CD4-positive, CD25-positive, alpha-beta regulatory T cell (primary cell): ENCODE measurements at regions not wholly inside any gene's neighbourhood (a gene's known extent, or its start where the extent isn't known, plus 50 kb on each side); places are given as distances from the start of the nearest gene placed in this dataset.

Experiments
- ATAC-seq, 2 donors: fragments of 150-1000 bp; cut with Tn5 transposase; one replicate each; pipeline ENCODE4 v1.10.0; 2021; ENCODE audit warnings: low read depth in 2 of 2, moderate number of reproducible peaks in 2 of 2, moderate library complexity in 1 of 2
- DNase-seq, 3 donors: peaks; one replicate each; pipeline versions ENCODE4 v3.0.0 to v3.0.0-alpha.2; 2012 to 2022; ENCODE audit warnings: mixed read lengths in 1 of 3
- H3K27ac ChIP-seq: one replicate; pipeline ENCODE4 v1.7.0; 2013; ENCODE audit warnings: mild to moderate bottlenecking, low read length; ENCODE audit not compliant: insufficient read depth, poor library complexity, severe bottlenecking
- H3K27me3 ChIP-seq: one replicate; pipeline ENCODE4 v1.7.0; 2013; ENCODE audit warnings: low read length; ENCODE audit not compliant: control insufficient read depth, insufficient read depth
- H3K36me3 ChIP-seq: one replicate; pipeline ENCODE4 v1.7.0; 2013; ENCODE audit warnings: mild to moderate bottlenecking, low read length, moderate library complexity; ENCODE audit not compliant: control insufficient read depth, insufficient read depth
- H3K4me1 ChIP-seq: 2 replicates; pipeline ENCODE4 v1.7.0; 2013; ENCODE audit warnings: mild to moderate bottlenecking, low read length; ENCODE audit not compliant: insufficient read depth, control insufficient read depth, poor library complexity, severe bottlenecking
- H3K4me3 ChIP-seq: one replicate; pipeline ENCODE4 v1.7.0; 2013; ENCODE audit warnings: low read depth, mild to moderate bottlenecking, low read length, moderate library complexity
- H3K9me3 ChIP-seq, 2 experiments: 1 replicate in 1 of 2; 2 replicates in 1 of 2; pipeline ENCODE4 v1.7.0; 2013; ENCODE audit warnings: low read length in 2 of 2, mild to moderate bottlenecking in 1 of 2, moderate library complexity in 1 of 2; ENCODE audit not compliant: control insufficient read depth in 2 of 2
- H3K27ac Mint-ChIP-seq, 3 donors: one replicate each; pipeline ENCODE4 v1.8.0; 2020 to 2022; ENCODE audit warnings: mild to moderate bottlenecking in 3 of 3, mixed read lengths in 3 of 3, moderate library complexity in 2 of 3
- H3K27me3 Mint-ChIP-seq: one replicate; pipeline ENCODE4 v1.8.0; 2022; ENCODE audit warnings: mild to moderate bottlenecking, mixed read lengths
- H3K36me3 Mint-ChIP-seq: one replicate; pipeline ENCODE4 v1.8.0; 2020; ENCODE audit warnings: mixed read lengths
- H3K4me1 Mint-ChIP-seq, 4 donors: one replicate each; pipeline ENCODE4 v1.8.0; 2020 to 2022; ENCODE audit warnings: mixed read lengths in 4 of 4, mild to moderate bottlenecking in 1 of 4
- H3K4me3 Mint-ChIP-seq, 4 donors: one replicate each; pipeline ENCODE4 v1.8.0; 2020 to 2022; ENCODE audit warnings: mild to moderate bottlenecking in 4 of 4, mixed read lengths in 4 of 4, moderate library complexity in 3 of 4
- H3K9me3 Mint-ChIP-seq, 7 donors: one replicate each; pipeline ENCODE4 v1.8.0; 2020 to 2022; ENCODE audit warnings: mixed read lengths in 7 of 7, mild to moderate bottlenecking in 3 of 7, moderate library complexity in 2 of 7

GRCh38 chr7:8908889-8909288 is 475.5 kb downstream of the NXPH1 start:
- ATAC-seq: no peak
- no peaks in the 10 kb centered on the region for H3K4me1 Mint-ChIP-seq
- H3K27ac Mint-ChIP-seq: no peak overlapping the region
- DNase-seq: no peak
- Histone ChIP-seq H3K4me1 (no peaks in the 10 kb centered on the region), H3K27me3 (no peaks in the 10 kb centered on the region), H3K4me3 (no peak overlapping the region), H3K9me3 (peaks cover 0 to 4% of the 10 kb centered on the region in 2 experiments), H3K36me3 (no peaks in the 10 kb centered on the region), H3K27ac (no peak overlapping the region)
- no peaks in the 10 kb centered on the region for H3K36me3 Mint-ChIP-seq
- peaks cover 0 to 5% (median 2%) of the 10 kb centered on the region in 7 donors for H3K9me3 Mint-ChIP-seq
- no peaks in the 10 kb centered on the region for H3K27me3 Mint-ChIP-seq
- no peak overlapping the region for H3K4me3 Mint-ChIP-seq

- no peak overlapping the region for H3K4me3 Mint-ChIP-seq
- H3K9me3 Mint-ChIP-seq: peaks cover 0 to 7% (median 5%) of the 10 kb centered on the region in 7 donors
- H3K36me3 Mint-ChIP-seq: no peaks in the 10 kb centered on the region
Measured at GRCh38 chr7:8913682-8914081, 480.3 kb downstream of the NXPH1 start.

GRCh38 chr7:8921807-8922206 is 488.4 kb downstream of the NXPH1 start:
- H3K27ac ChIP-seq: no peak overlapping the region
- no peaks in the 10 kb centered on the region for H3K4me1 ChIP-seq
- DNase-seq (no peak), ATAC-seq (no peak)
- no peaks in the 10 kb centered on the region for H3K27me3 Mint-ChIP-seq
- peaks cover 0 to 15% (median 3%) of the 10 kb centered on the region in 7 donors for H3K9me3 Mint-ChIP-seq
- no peaks in the 10 kb centered on the region for H3K4me1 Mint-ChIP-seq
- H3K4me3 Mint-ChIP-seq: no peak overlapping the region
- peaks cover 0 to 4% of the 10 kb centered on the region in 2 experiments for H3K9me3 ChIP-seq
- H3K27ac Mint-ChIP-seq: no peak overlapping the region
- no peaks in the 10 kb centered on the region for H3K36me3 ChIP-seq
- no peaks in the 10 kb centered on the region for H3K27me3 ChIP-seq
- no peaks in the 10 kb centered on the region for H3K36me3 Mint-ChIP-seq
- no peak overlapping the region for H3K4me3 ChIP-seq

More at GRCh38 chr7:8913682-8914081, 480.3 kb downstream of the NXPH1 start:
- Histone ChIP-seq H3K4me3 (no peak overlapping the region), H3K27me3 (no peaks in the 10 kb centered on the region), H3K36me3 (no peaks in the 10 kb centered on the region), H3K4me1 (no peaks in the 10 kb centered on the region), H3K27ac (no peak overlapping the region), H3K9me3 (peaks cover 0 to 4% of the 10 kb centered on the region in 2 experiments)
- ATAC-seq (no peak), DNase-seq (no peak)
- H3K4me1 Mint-ChIP-seq: no peaks in the 10 kb centered on the region
- no peak overlapping the region for H3K27ac Mint-ChIP-seq
- H3K27me3 Mint-ChIP-seq: no peaks in the 10 kb centered on the region

- Histone ChIP-seq H3K4me1 (no peaks in the 10 kb centered on the region), H3K27ac (no peak overlapping the region)
- H3K9me3 Mint-ChIP-seq: peaks cover 0 to 15% (median 3%) of the 10 kb centered on the region in 7 donors
Measured at GRCh38 chr7:8922726-8923125, 489.3 kb downstream of the NXPH1 start.

GRCh38 chr7:8923164-8923806 is 489.9 kb downstream of the NXPH1 start:
- no peaks in the 10 kb centered on the region for H3K4me1 Mint-ChIP-seq

More at GRCh38 chr7:8922726-8923125, 489.3 kb downstream of the NXPH1 start:
- no peak for DNase-seq
- Histone ChIP-seq H3K27me3 (no peaks in the 10 kb centered on the region), H3K9me3 (peaks cover 0 to 4% of the 10 kb centered on the region in 2 experiments), H3K4me3 (no peak overlapping the region), H3K36me3 (no peaks in the 10 kb centered on the region)
- H3K27me3 Mint-ChIP-seq: no peaks in the 10 kb centered on the region
- H3K36me3 Mint-ChIP-seq: no peaks in the 10 kb centered on the region
- H3K4me1 Mint-ChIP-seq: no peaks in the 10 kb centered on the region
- H3K4me3 Mint-ChIP-seq: no peak overlapping the region
- no peak for ATAC-seq
- no peak overlapping the region for H3K27ac Mint-ChIP-seq

GRCh38 chr7:8931906-8932646 is 498.7 kb downstream of the NXPH1 start:
- no peak overlapping the region for H3K27ac Mint-ChIP-seq
- H3K27ac ChIP-seq: no peak overlapping the region
- H3K27me3 ChIP-seq: no peaks in the 10 kb centered on the region
- no peaks in the 10 kb centered on the region for H3K4me1 ChIP-seq
- DNase-seq (no peak), ATAC-seq (no peak)
- peaks cover 0 to 8% (median 2%) of the 10 kb centered on the region in 7 donors for H3K9me3 Mint-ChIP-seq
- no peaks in the 10 kb centered on the region for H3K27me3 Mint-ChIP-seq
- no peak overlapping the region for H3K4me3 Mint-ChIP-seq
- no peaks in the 10 kb centered on the region for H3K36me3 ChIP-seq
- H3K4me1 Mint-ChIP-seq: no peaks in the 10 kb centered on the region
- no peaks in the 10 kb centered on the region for H3K9me3 ChIP-seq
- no peak overlapping the region for H3K4me3 ChIP-seq
- no peaks in the 10 kb centered on the region for H3K36me3 Mint-ChIP-seq

More at GRCh38 chr7:8923164-8923806, 489.9 kb downstream of the NXPH1 start:
- no peak overlapping the region for H3K4me3 Mint-ChIP-seq
- Histone ChIP-seq H3K4me3 (no peak overlapping the region), H3K9me3 (peaks cover 0 to 4% of the 10 kb centered on the region in 2 experiments), H3K27ac (no peak overlapping the region), H3K4me1 (no peaks in the 10 kb centered on the region), H3K36me3 (no peaks in the 10 kb centered on the region), H3K27me3 (no peaks in the 10 kb centered on the region)
- no peak overlapping the region for H3K27ac Mint-ChIP-seq
- DNase-seq (no peak), ATAC-seq (no peak)
- H3K36me3 Mint-ChIP-seq: no peaks in the 10 kb centered on the region
- H3K27me3 Mint-ChIP-seq: no peaks in the 10 kb centered on the region
- peaks cover 0 to 15% (median 2%) of the 10 kb centered on the region in 7 donors for H3K9me3 Mint-ChIP-seq

- H3K27ac ChIP-seq: no peak overlapping the region
- H3K27me3 ChIP-seq: no peaks in the 10 kb centered on the region
- Mint-ChIP-seq H3K36me3 (no peaks in the 10 kb centered on the region), H3K4me1 (no peaks in the 10 kb centered on the region), H3K27ac (no peak overlapping the region), H3K27me3 (no peaks in the 10 kb centered on the region), H3K4me3 (no peak overlapping the region), H3K9me3 (peaks cover 0 to 8% (median 2%) of the 10 kb centered on the region in 7 donors)
- H3K9me3 ChIP-seq: no peaks in the 10 kb centered on the region
- H3K4me1 ChIP-seq: no peaks in the 10 kb centered on the region
- H3K4me3 ChIP-seq: no peak overlapping the region
- H3K36me3 ChIP-seq: no peaks in the 10 kb centered on the region
- ATAC-seq: no peak
- DNase-seq: no peak
Measured at GRCh38 chr7:8932751-8933150, 499.3 kb downstream of the NXPH1 start.
